Activated CD4-positive, alpha-beta T cell treated with anti-CD3 and anti-CD28 coated beads, Interleukin-2, amount 10 ng/mL, durations not matched to agents 24 days and 14 days (primary cell): ENCODE measurements at regions not wholly inside any gene's neighbourhood (a gene's known extent, or its start where the extent isn't known, plus 50 kb on each side); places are given as distances from the start of the nearest gene placed in this dataset.
"Not testable (repeated sequence)": the region's sequence is repeated elsewhere in the genome, so short reads cannot be mapped to it uniquely, and the experiment has no call there.

ENCODE experiments used
- DNase-seq: peaks from one replicate; pipeline ENCODE4 v3.0.0; 2022
- H3K27ac Mint-ChIP-seq: one replicate; pipeline ENCODE4 v1.8.0; 2022; ENCODE audit warnings: mild to moderate bottlenecking, mixed read lengths
- H3K27me3 Mint-ChIP-seq: one replicate; pipeline ENCODE4 v1.8.0; 2022; ENCODE audit warnings: mixed read lengths
- H3K36me3 Mint-ChIP-seq: one replicate; pipeline ENCODE4 v1.8.0; 2022; ENCODE audit warnings: low read depth, mild to moderate bottlenecking, mixed read lengths
- H3K4me1 Mint-ChIP-seq: one replicate; pipeline ENCODE4 v1.8.0; 2021; ENCODE audit warnings: mixed read lengths
- H3K4me3 Mint-ChIP-seq: one replicate; pipeline ENCODE4 v1.8.0; 2022; ENCODE audit warnings: mild to moderate bottlenecking, moderate library complexity, mixed read lengths
- H3K9me3 Mint-ChIP-seq: one replicate; pipeline ENCODE4 v1.8.0; 2021; ENCODE audit warnings: mixed read lengths
- intact Hi-C: fragments of 100-400 bp; cut with micrococcal nuclease; formaldehyde crosslinking; loops from one replicate; pipeline ENCODE4 v1.15.1; 2023

DNA sequence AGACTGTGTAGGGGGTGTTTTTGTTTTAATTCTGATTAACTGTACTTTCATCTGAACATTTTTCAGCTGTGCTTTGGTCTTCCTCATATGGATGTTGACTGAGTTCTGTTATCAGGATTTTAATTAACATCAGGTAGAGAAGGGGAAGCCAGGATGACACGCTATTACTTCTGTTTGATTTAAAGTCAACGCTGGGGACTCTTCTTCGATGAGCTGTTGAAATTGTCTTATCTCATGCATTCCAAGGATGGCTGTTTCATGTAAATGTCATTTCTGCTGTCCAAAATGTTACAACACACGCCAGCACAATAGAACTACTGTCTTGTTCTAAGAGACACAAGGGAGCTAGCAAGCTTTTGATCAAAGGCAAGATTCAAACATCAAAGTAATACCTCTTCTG is 263.3 kb upstream of the CDH5 start:
- no peak for DNase-seq
- Mint-ChIP-seq H3K27me3 (no peaks in the 10 kb centered on the region), H3K27ac (no peak overlapping the region), H3K9me3 (no peaks in the 10 kb centered on the region), H3K36me3 (no peaks in the 10 kb centered on the region), H3K4me3 (no peak overlapping the region), H3K4me1 (no peaks in the 10 kb centered on the region)
- intact Hi-C loops = no loop called here

DNA sequence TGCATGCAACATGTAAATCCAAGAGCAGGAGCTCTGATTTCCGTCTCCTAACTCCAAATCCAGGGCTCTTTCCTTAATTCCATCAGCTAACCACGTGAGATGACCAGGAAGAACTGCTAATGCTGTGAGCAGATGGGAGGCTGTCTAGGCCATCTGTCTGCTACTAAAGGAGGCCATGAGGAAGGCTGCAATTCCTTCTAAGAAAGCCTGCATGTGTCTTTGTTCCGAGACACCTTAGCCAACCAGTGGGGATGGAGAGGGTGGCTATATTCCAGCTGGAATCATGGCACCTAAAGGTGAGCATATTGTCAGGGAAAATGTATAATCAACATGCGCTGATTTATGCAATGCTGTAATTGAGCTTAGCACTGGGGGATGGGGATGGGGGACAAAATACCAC is 267.2 kb upstream of the CDH5 start:
- H3K9me3 Mint-ChIP-seq = no peaks in the 10 kb centered on the region
- intact Hi-C loops = no loop called here
- no peaks in the 10 kb centered on the region for H3K4me1 Mint-ChIP-seq
- H3K27me3 Mint-ChIP-seq = no peaks in the 10 kb centered on the region
- DNase-seq = no peak
- H3K4me3 Mint-ChIP-seq = no peak overlapping the region
- no peaks in the 10 kb centered on the region for H3K36me3 Mint-ChIP-seq
- no peak overlapping the region for H3K27ac Mint-ChIP-seq

GRCh38 chr16:66097751-66098150 is 268.7 kb upstream of the CDH5 start:
- Mint-ChIP-seq H3K27ac (no peak overlapping the region), H3K4me1 (no peaks in the 10 kb centered on the region), H3K36me3 (no peaks in the 10 kb centered on the region), H3K9me3 (no peaks in the 10 kb centered on the region), H3K4me3 (no peak overlapping the region), H3K27me3 (no peaks in the 10 kb centered on the region)
- no peak for DNase-seq
- intact Hi-C loops = no loop called here

DNA sequence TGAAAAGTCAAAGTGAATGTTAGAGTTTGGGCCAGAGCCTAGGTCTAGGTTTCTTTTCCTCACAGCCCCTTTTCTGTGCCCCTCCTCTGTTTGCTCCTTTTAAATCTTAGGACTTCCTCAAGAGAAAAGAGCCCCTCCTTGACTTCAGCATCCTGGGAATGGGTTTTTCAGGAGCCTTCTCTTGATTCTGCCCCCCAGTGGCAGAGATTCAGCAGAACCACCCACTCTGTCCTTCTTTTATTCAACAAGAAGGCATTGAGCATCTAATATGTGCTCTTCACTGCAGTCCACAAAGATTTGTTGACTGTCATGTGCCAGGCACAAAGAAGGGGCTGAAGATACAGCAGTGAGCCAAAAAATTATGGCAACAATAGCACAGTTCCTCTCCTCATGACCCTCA is 270.8 kb upstream of the CDH5 start:
- Mint-ChIP-seq H3K9me3 (no peaks in the 10 kb centered on the region), H3K27me3 (no peaks in the 10 kb centered on the region)

DNA sequence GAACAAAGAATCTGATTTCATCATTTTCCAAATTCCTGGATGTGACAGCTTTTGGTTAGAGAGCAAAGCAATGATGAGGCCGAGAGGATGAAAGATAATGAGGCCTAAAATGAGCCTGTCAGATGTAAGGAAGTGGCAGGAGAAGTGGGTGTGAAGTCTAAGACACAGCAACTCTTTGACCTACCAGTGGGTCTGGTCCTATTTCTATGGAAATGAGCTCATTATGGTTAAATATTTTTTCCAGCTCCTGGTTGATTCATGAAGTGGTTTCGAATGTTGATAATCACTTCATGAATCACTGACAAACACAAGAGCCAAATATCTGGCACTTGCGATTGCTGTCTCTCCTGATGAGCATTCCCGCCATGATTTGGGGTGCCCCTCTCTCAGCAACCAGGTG is 273.3 kb upstream of the CDH5 start:
- Mint-ChIP-seq H3K27me3 (no peaks in the 10 kb centered on the region), H3K4me1 (no peaks in the 10 kb centered on the region), H3K36me3 (no peaks in the 10 kb centered on the region), H3K9me3 (no peaks in the 10 kb centered on the region), H3K27ac (no peak overlapping the region), H3K4me3 (no peak overlapping the region)
- DNase-seq = no peak
- intact Hi-C loops = no loop called here

More for the DNA sequence above, 270.8 kb upstream of the CDH5 start:
- DNase-seq = no peak
- H3K4me3 Mint-ChIP-seq = no peak overlapping the region
- no peaks in the 10 kb centered on the region for H3K4me1 Mint-ChIP-seq
- H3K27ac Mint-ChIP-seq = no peak overlapping the region
- intact Hi-C loops = no loop called here
- H3K36me3 Mint-ChIP-seq = no peaks in the 10 kb centered on the region

GRCh38 chr16:66091471-66091891 is 275.0 kb upstream of the CDH5 start:
- H3K4me3 Mint-ChIP-seq = no peak overlapping the region
- H3K27ac Mint-ChIP-seq = no peak overlapping the region
- no peaks in the 10 kb centered on the region for H3K9me3 Mint-ChIP-seq
- H3K36me3 Mint-ChIP-seq = no peaks in the 10 kb centered on the region
- DNase-seq = no peak
- intact Hi-C loops = no loop called here
- no peaks in the 10 kb centered on the region for H3K27me3 Mint-ChIP-seq
- no peaks in the 10 kb centered on the region for H3K4me1 Mint-ChIP-seq

- Mint-ChIP-seq H3K4me1 (no peaks in the 10 kb centered on the region), H3K27me3 (no peaks in the 10 kb centered on the region), H3K9me3 (no peaks in the 10 kb centered on the region), H3K36me3 (no peaks in the 10 kb centered on the region), H3K4me3 (no peak overlapping the region), H3K27ac (no peak overlapping the region)
- no peak for DNase-seq
- intact Hi-C loops = no loop called here
These were observed 277.8 kb upstream of the CDH5 start for GRCh38 chr16:66088681-66089080.

GRCh38 chr16:66087308-66087707 is 279.2 kb upstream of the CDH5 start:
- Mint-ChIP-seq H3K36me3 (no peaks in the 10 kb centered on the region), H3K9me3 (no peaks in the 10 kb centered on the region), H3K27ac (no peak overlapping the region), H3K4me3 (no peak overlapping the region), H3K27me3 (no peaks in the 10 kb centered on the region), H3K4me1 (no peaks in the 10 kb centered on the region)
- intact Hi-C loops = no loop called here
- DNase-seq = no peak

- Mint-ChIP-seq H3K27me3 (no peaks in the 10 kb centered on the region), H3K9me3 (no peaks in the 10 kb centered on the region), H3K36me3 (no peaks in the 10 kb centered on the region), H3K27ac (no peak overlapping the region), H3K4me1 (no peaks in the 10 kb centered on the region), H3K4me3 (no peak overlapping the region)
- DNase-seq = no peak
- intact Hi-C loops = no loop called here
These were observed 280.8 kb upstream of the CDH5 start for GRCh38 chr16:66085651-66086050.

DNA sequence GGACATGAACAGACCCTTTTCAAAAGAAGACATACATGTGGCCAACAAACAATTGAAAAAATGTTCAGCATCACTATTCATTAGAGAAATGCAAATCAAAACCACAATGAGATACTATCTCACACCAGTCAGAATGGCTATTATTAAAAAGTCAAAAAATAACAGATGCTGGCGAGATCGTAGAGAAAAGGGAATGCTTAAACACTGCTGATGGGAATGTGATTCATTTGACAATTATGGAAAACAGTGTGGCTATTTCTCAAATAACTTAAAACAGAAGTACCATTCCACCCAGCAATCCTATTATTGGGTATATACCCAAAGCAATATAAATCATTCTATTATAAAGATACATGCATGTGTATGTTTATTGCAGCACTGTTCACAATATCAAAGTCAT is 281.8 kb upstream of the CDH5 start:
- not testable (repeated sequence) for H3K4me3 Mint-ChIP-seq

DNA sequence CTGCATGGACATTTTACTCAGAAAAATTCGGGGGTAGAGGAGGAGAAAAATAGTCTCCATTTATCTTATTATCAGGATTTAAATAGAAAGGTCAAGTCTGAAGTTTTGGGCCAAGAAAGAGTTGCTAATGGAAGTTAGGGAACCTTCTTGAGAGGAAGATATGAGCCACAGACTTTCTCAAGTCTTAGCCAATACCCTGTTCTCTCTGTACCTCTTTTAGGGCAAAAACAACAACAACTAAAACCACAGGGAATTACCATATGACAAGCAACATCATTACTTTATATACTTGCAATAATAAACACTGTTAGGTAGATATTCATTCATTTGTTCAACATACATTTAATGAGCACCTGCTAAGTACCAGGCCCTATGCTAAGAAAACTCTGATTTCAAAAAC is 282.2 kb upstream of the CDH5 start:
- H3K36me3 Mint-ChIP-seq = no peaks in the 10 kb centered on the region
- no peak for DNase-seq
- no peak overlapping the region for H3K27ac Mint-ChIP-seq
- H3K4me3 Mint-ChIP-seq = no peak overlapping the region
- H3K27me3 Mint-ChIP-seq = no peaks in the 10 kb centered on the region
- intact Hi-C loops = no loop called here
- no peaks in the 10 kb centered on the region for H3K9me3 Mint-ChIP-seq
- no peaks in the 10 kb centered on the region for H3K4me1 Mint-ChIP-seq

More for the DNA sequence above, 281.8 kb upstream of the CDH5 start:
- intact Hi-C loops, H3K9me3 Mint-ChIP-seq, H3K27me3 Mint-ChIP-seq, H3K4me1 Mint-ChIP-seq, H3K27ac Mint-ChIP-seq, H3K36me3 Mint-ChIP-seq, DNase-seq: not testable (repeated sequence)

- intact Hi-C loops = no loop called here
These were observed 283.3 kb upstream of the CDH5 start for GRCh38 chr16:66083171-66083570.

DNA sequence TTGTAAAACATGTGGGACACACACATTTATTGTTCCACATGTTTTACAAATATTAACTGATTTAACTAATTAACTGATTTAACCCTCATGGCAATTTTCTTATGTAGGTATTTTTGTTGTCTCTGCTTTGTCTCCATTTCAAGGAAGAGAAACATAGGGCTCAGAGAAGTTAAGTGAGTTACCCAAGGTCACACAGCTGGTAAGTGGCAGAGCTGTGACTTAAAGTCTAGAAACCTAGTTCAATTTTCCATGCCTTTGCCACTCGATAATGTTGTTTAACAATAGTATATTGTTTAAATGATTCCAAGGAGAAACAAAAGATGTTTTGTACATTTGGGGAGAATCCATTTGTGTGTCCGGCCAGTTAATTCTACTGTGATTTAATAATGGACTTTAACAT is 284.1 kb upstream of the CDH5 start:
- Mint-ChIP-seq H3K27me3 (peaks cover 1% of the 10 kb centered on the region), H3K36me3 (no peaks in the 10 kb centered on the region), H3K27ac (no peak overlapping the region), H3K4me3 (no peak overlapping the region), H3K9me3 (no peaks in the 10 kb centered on the region), H3K4me1 (no peaks in the 10 kb centered on the region)
- DNase-seq = no peak
- intact Hi-C loops = no loop called here

More at GRCh38 chr16:66083171-66083570, 283.3 kb upstream of the CDH5 start:
- H3K9me3 Mint-ChIP-seq = no peaks in the 10 kb centered on the region
- H3K4me1 Mint-ChIP-seq = no peaks in the 10 kb centered on the region
- no peaks in the 10 kb centered on the region for H3K36me3 Mint-ChIP-seq
- no peak overlapping the region for H3K4me3 Mint-ChIP-seq
- H3K27me3 Mint-ChIP-seq = peaks cover 1% of the 10 kb centered on the region
- no peak for DNase-seq
- H3K27ac Mint-ChIP-seq = no peak overlapping the region

DNA sequence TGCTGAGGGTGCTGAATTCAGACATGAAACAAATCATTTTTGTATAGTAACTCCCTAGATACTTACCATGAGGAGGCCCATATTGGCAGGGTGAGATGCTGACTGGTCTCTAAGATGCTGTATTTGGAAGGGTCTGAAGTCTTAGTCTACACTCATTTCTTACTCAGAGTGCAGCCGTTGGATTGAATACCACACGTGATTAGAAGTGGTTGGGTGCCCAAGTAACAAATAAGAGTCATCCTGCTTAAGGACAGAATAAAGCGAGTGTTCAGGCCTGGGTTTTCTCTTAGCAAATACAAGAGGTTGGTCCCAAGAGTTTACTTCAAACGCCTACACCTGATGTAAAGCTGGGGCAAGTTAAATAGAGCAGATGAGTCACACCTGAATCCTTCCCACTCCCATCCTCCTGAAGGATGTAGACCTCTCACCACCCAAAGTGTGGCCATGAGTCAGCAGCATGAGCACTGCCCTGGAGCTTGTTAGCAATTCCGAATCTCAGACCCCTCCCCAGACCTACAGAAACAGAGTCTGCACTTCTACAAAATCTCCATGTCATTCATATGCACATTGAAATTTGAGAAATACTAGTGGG is 284.6 kb upstream of the CDH5 start:
- Mint-ChIP-seq H3K36me3 (no peaks in the 10 kb centered on the region), H3K4me1 (no peaks in the 10 kb centered on the region), H3K27me3 (peaks cover 1% of the 10 kb centered on the region)

DNA sequence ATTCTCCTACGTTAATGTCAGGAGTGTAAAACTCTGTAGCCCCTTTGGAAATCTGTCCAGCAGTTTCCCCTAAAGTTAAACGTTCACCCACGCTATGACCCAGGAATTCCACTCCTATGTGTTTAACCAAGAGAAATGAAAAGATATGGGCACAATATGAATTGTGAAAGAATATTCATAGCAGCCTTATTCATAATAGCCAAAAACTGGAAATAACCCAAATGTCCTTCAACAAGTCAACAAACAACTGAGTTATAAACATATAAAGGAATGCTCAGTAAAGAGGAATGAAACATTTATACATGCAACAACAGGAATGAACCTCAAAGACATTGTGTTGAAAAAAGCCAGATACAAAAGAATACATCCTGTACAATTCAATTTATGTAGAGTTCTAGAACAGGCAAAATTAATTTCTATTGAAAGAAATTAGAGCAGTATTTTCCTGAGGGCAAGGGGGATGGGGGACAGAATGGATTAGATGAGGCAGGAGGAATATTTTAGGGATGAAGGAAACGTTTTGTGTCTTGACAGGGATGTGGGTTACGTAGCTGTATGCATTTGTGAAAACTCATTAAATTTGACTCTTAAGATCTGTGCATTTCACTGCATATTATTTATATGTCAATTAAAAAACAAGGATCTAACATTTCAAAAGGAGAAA is 286.7 kb upstream of the CDH5 start:
- DNase-seq = no peak
- intact Hi-C loops = no loop called here
- no peaks in the 10 kb centered on the region for H3K4me1 Mint-ChIP-seq
- peaks cover 4% of the 10 kb centered on the region for H3K27me3 Mint-ChIP-seq
- no peak overlapping the region for H3K4me3 Mint-ChIP-seq
- no peak overlapping the region for H3K27ac Mint-ChIP-seq
- no peaks in the 10 kb centered on the region for H3K36me3 Mint-ChIP-seq
- no peaks in the 10 kb centered on the region for H3K9me3 Mint-ChIP-seq

More for the DNA sequence above, 284.6 kb upstream of the CDH5 start:
- intact Hi-C loops = no loop called here
- DNase-seq = no peak
- no peak overlapping the region for H3K4me3 Mint-ChIP-seq
- H3K27ac Mint-ChIP-seq = no peak overlapping the region
- no peaks in the 10 kb centered on the region for H3K9me3 Mint-ChIP-seq
